CD4-positive, alpha-beta memory T cell (primary cell): ENCODE measurements at regions not wholly inside any gene's neighbourhood (a gene's known extent, or its start where the extent isn't known, plus 50 kb on each side); places are given as distances from the start of the nearest gene placed in this dataset.

Experiments
- CTCF ChIA-PET: fragments of 350-600 bp; sonication (Branson Sonifier 250); formaldehyde crosslinking; loops from one replicate; lab custom pipeline; 2021; ENCODE audit warnings: inconsistent platforms; ENCODE audit not compliant: partially characterized antibody; lab: Charles Lee
- POLR2A ChIA-PET: fragments of 350-600 bp; sonication (Branson Sonifier 250); formaldehyde crosslinking; loops from one replicate; lab custom pipeline; 2021; ENCODE audit not compliant: partially characterized antibody; lab: Charles Lee
- DNase-seq, 5 donors: peaks; one replicate each; pipeline versions ENCODE4 v3.0.0 to v3.0.0-alpha.2; 2020 to 2022; ENCODE audit warnings: mixed read lengths in 1 of 5
- H3K27ac ChIP-seq: one replicate; pipeline ENCODE4 v1.7.0; 2013; ENCODE audit warnings: low read depth, low read length
- H3K27me3 ChIP-seq: 2 replicates; pipeline ENCODE4 v1.7.0; 2013; ENCODE audit warnings: mild to moderate bottlenecking, low read length, moderate library complexity; ENCODE audit not compliant: insufficient read depth
- H3K36me3 ChIP-seq: 2 replicates; pipeline ENCODE4 v1.7.0; 2013; ENCODE audit warnings: mild to moderate bottlenecking, low read length, moderate library complexity; ENCODE audit not compliant: insufficient read depth
- H3K4me1 ChIP-seq: 2 replicates; pipeline ENCODE4 v1.7.0; 2013; ENCODE audit warnings: mild to moderate bottlenecking, low read length, moderate library complexity; ENCODE audit not compliant: insufficient read depth
- H3K4me3 ChIP-seq, 2 donors: one replicate each; pipeline ENCODE4 v1.7.0; 2013; ENCODE audit warnings: low read length in 2 of 2, mild to moderate bottlenecking in 1 of 2
- H3K9me3 ChIP-seq, 2 donors: one replicate each; pipeline ENCODE4 v1.7.0; 2013; ENCODE audit warnings: low read length in 2 of 2, control low read depth in 1 of 2; ENCODE audit not compliant: control insufficient read depth in 1 of 2
- H3K27ac Mint-ChIP-seq, 7 donors: one replicate each; pipeline ENCODE4 v1.8.0; 2020 to 2021; ENCODE audit warnings: mixed read lengths in 7 of 7, mild to moderate bottlenecking in 6 of 7, inconsistent platforms in 3 of 7, moderate library complexity in 3 of 7
- H3K27me3 Mint-ChIP-seq, 2 donors: one replicate each; pipeline ENCODE4 v1.8.0; 2020 to 2021; ENCODE audit warnings: mixed read lengths in 2 of 2
- H3K36me3 Mint-ChIP-seq, 2 donors: one replicate each; pipeline ENCODE4 v1.8.0; 2020 to 2021; ENCODE audit warnings: mixed read lengths in 2 of 2, inconsistent platforms in 1 of 2, mild to moderate bottlenecking in 1 of 2
- H3K4me1 Mint-ChIP-seq, 4 donors: one replicate each; pipeline ENCODE4 v1.8.0; 2020 to 2021; ENCODE audit warnings: mixed read lengths in 4 of 4, mild to moderate bottlenecking in 1 of 4
- H3K4me3 Mint-ChIP-seq, 8 donors: one replicate each; pipeline ENCODE4 v1.8.0; 2020 to 2021; ENCODE audit warnings: mixed read lengths in 8 of 8, mild to moderate bottlenecking in 7 of 8, moderate library complexity in 6 of 8, inconsistent platforms in 3 of 8
- H3K9me3 Mint-ChIP-seq, 8 donors: one replicate each; pipeline ENCODE4 v1.8.0; 2020 to 2021; ENCODE audit warnings: mixed read lengths in 8 of 8, mild to moderate bottlenecking in 5 of 8, inconsistent platforms in 3 of 8, moderate library complexity in 1 of 8
- intact Hi-C: fragments of 100-400 bp; cut with micrococcal nuclease; formaldehyde crosslinking; loops from one replicate; pipeline ENCODE4 v1.15.1; 2023

- no peaks in the 10 kb centered on the region for H3K27me3 ChIP-seq
- CTCF ChIA-PET, result no interaction called here
- H3K36me3 ChIP-seq, result no peaks in the 10 kb centered on the region
- POLR2A ChIA-PET, result no interaction called here
- H3K4me1 Mint-ChIP-seq, result no peaks in the 10 kb centered on the region
- no peak for DNase-seq
- intact Hi-C loops, result no loop called here
- peaks cover 0 to 4% of the 10 kb centered on the region in 2 donors for H3K27me3 Mint-ChIP-seq
- H3K36me3 Mint-ChIP-seq, result no peaks in the 10 kb centered on the region
- no peak overlapping the region for H3K4me3 ChIP-seq
- no peak overlapping the region for H3K27ac ChIP-seq
- H3K27ac Mint-ChIP-seq, result no peak overlapping the region
- H3K4me1 ChIP-seq, result no peaks in the 10 kb centered on the region
- peaks cover 0 to 3% (median 0%) of the 10 kb centered on the region in 8 donors for H3K9me3 Mint-ChIP-seq
- no peak overlapping the region for H3K4me3 Mint-ChIP-seq
- H3K9me3 ChIP-seq, result no peaks in the 10 kb centered on the region
These were observed 72.6 kb upstream of the DOK6 start for GRCh38 chr18:69328086-69328485.

GRCh38 chr18:69330385-69331005 is 70.2 kb upstream of the DOK6 start:
- ChIA-PET CTCF (no interaction called here), POLR2A (no interaction called here)
- no peaks in the 10 kb centered on the region for H3K36me3 Mint-ChIP-seq
- Histone ChIP-seq H3K27ac (no peak overlapping the region), H3K9me3 (no peaks in the 10 kb centered on the region), H3K27me3 (no peaks in the 10 kb centered on the region), H3K36me3 (no peaks in the 10 kb centered on the region), H3K4me1 (no peaks in the 10 kb centered on the region), H3K4me3 (no peak overlapping the region)
- H3K27ac Mint-ChIP-seq, result no peak overlapping the region
- peaks cover 0 to 4% of the 10 kb centered on the region in 2 donors for H3K27me3 Mint-ChIP-seq
- DNase-seq, result no peak
- H3K9me3 Mint-ChIP-seq, result peaks cover 0 to 3% (median 0%) of the 10 kb centered on the region in 8 donors
- no peak overlapping the region for H3K4me3 Mint-ChIP-seq
- intact Hi-C loops, result no loop called here
- H3K4me1 Mint-ChIP-seq, result no peaks in the 10 kb centered on the region

GRCh38 chr18:69349912-69350597 is 50.6 kb upstream of the DOK6 start:
- Mint-ChIP-seq H3K27ac (no peak overlapping the region), H3K27me3 (no peaks in the 10 kb centered on the region), H3K4me1 (no peaks in the 10 kb centered on the region), H3K4me3 (no peak overlapping the region), H3K9me3 (peaks cover 0 to 6% (median 1%) of the 10 kb centered on the region in 8 donors), H3K36me3 (no peaks in the 10 kb centered on the region)
- ChIA-PET POLR2A (no interaction called here), CTCF (no interaction called here)
- Histone ChIP-seq H3K36me3 (no peaks in the 10 kb centered on the region), H3K4me1 (no peaks in the 10 kb centered on the region), H3K27me3 (no peaks in the 10 kb centered on the region), H3K9me3 (peaks cover 0 to 4% of the 10 kb centered on the region in 2 donors), H3K4me3 (no peak overlapping the region), H3K27ac (no peak overlapping the region)
- DNase-seq, result no peak
- intact Hi-C loops, result no loop called here
